Muscle of leg (tissue), 3 donors: ENCODE measurements at regions not wholly inside any gene's neighbourhood (a gene's known extent, or its start where the extent isn't known, plus 50 kb on each side); places are given as distances from the start of the nearest gene placed in this dataset.
"Not testable (repeated sequence)": the region's sequence is repeated elsewhere in the genome, so short reads cannot be mapped to it uniquely, and the experiment has no call there.

Experiments used
- DNase-seq: peaks from one replicate; pipeline ENCODE4 v3.0.0; 2013
- H3K27ac ChIP-seq: one replicate; pipeline ENCODE4 v1.5.1; 2013; ENCODE audit warnings: mild to moderate bottlenecking, low read length, control low read depth
- H3K27me3 ChIP-seq: one replicate; pipeline ENCODE4 v1.6.1; 2013; ENCODE audit warnings: low read length; ENCODE audit not compliant: control insufficient read depth, insufficient read depth
- H3K36me3 ChIP-seq: one replicate; pipeline ENCODE4 v1.6.1; 2013; ENCODE audit warnings: low read length; ENCODE audit not compliant: control insufficient read depth, insufficient read depth
- H3K4me1 ChIP-seq: one replicate; pipeline ENCODE4 v1.6.1; 2013; ENCODE audit warnings: low read length; ENCODE audit not compliant: control insufficient read depth, insufficient read depth
- H3K4me3 ChIP-seq: one replicate; pipeline ENCODE4 v1.5.1; 2013; ENCODE audit warnings: low read length, control low read depth
- H3K9me3 ChIP-seq: replicated peaks from 2 replicates; pipeline ENCODE4 v1.6.1; 2013; ENCODE audit warnings: low read depth, low read length; ENCODE audit not compliant: control insufficient read depth
- WGBS: methylation state at CpG from one replicate; pipeline ENCODE4 v1.1.5; 2013; ENCODE audit warnings: missing lambda C conversion rate; ENCODE audit not compliant: insufficient coverage; 5-methylcytosine and 5-hydroxymethylcytosine counted together

GRCh38 chr16:60989592-60989991, 1046.6 kb downstream of the CDH8 start:
- Histone ChIP-seq H3K27ac (no peak overlapping the region), H3K4me3 (no peak overlapping the region), H3K27me3 (no peaks in the 10 kb centered on the region), H3K4me1 (no peaks in the 10 kb centered on the region), H3K36me3 (no peaks in the 10 kb centered on the region), H3K9me3 (peaks cover 13% of the 10 kb centered on the region)
- no peak for DNase-seq
- WGBS: no CpG with 5 or more reads among the region's 5 CpGs

- Histone ChIP-seq H3K9me3 (peaks cover 10% of the 10 kb centered on the region), H3K27me3 (no peaks in the 10 kb centered on the region), H3K4me3 (no peak overlapping the region), H3K4me1 (no peaks in the 10 kb centered on the region), H3K36me3 (no peaks in the 10 kb centered on the region), H3K27ac (no peak overlapping the region)
- WGBS: 74% methylated on average over 2 of the region's 2 CpGs
- no peak for DNase-seq
Measured at GRCh38 chr16:60979119-60979518, 1057.1 kb downstream of the CDH8 start.

- 60% methylated on average over 1 of the region's 5 CpGs for WGBS
- DNase-seq: no peak
- no peaks in the 10 kb centered on the region for H3K4me1 ChIP-seq
- no peaks in the 10 kb centered on the region for H3K36me3 ChIP-seq
- H3K9me3 ChIP-seq: peaks cover 4% of the 10 kb centered on the region
- no peak overlapping the region for H3K4me3 ChIP-seq
- H3K27me3 ChIP-seq: no peaks in the 10 kb centered on the region
- H3K27ac ChIP-seq: no peak overlapping the region
Measured at GRCh38 chr16:60949800-60950199, 1086.4 kb downstream of the CDH8 start.

- no peak overlapping the region for H3K4me3 ChIP-seq
- H3K9me3 ChIP-seq: peaks cover 2% of the 10 kb centered on the region
- H3K27me3 ChIP-seq: no peaks in the 10 kb centered on the region
- DNase-seq: peak; percentile 33
- no peaks in the 10 kb centered on the region for H3K36me3 ChIP-seq
- H3K4me1 ChIP-seq: no peaks in the 10 kb centered on the region
- no peak overlapping the region for H3K27ac ChIP-seq
- no CpG with 5 or more reads among the region's 2 CpGs for WGBS
Measured at GRCh38 chr16:60945225-60945624, 1091.0 kb downstream of the CDH8 start.

- not testable (repeated sequence) for H3K4me3 ChIP-seq, H3K9me3 ChIP-seq, H3K4me1 ChIP-seq, DNase-seq, H3K27ac ChIP-seq, H3K27me3 ChIP-seq, H3K36me3 ChIP-seq
- 88% methylated on average over 7 of the region's 10 CpGs for WGBS
Measured at GRCh38 chr16:60936189-60936588, 1100.0 kb downstream of the CDH8 start.

- Histone ChIP-seq H3K27me3 (no peaks in the 10 kb centered on the region), H3K9me3 (peaks cover 2% of the 10 kb centered on the region), H3K36me3 (no peaks in the 10 kb centered on the region), H3K4me1 (no peaks in the 10 kb centered on the region), H3K27ac (no peak overlapping the region), H3K4me3 (no peak overlapping the region)
- WGBS: 86% methylated on average over 1 of the region's 3 CpGs
- DNase-seq: no peak
Measured at GRCh38 chr16:60932600-60932999, 1103.6 kb downstream of the CDH8 start.

- H3K4me3 ChIP-seq: no peak overlapping the region
- H3K27ac ChIP-seq: no peak overlapping the region
- H3K27me3 ChIP-seq: no peaks in the 10 kb centered on the region
- H3K4me1 ChIP-seq: no peaks in the 10 kb centered on the region
- no peak for DNase-seq
- peaks cover 2% of the 10 kb centered on the region for H3K9me3 ChIP-seq
- 56% methylated on average over 3 of the region's 5 CpGs for WGBS
- no peaks in the 10 kb centered on the region for H3K36me3 ChIP-seq
Measured at GRCh38 chr16:60930291-60930690, 1105.9 kb downstream of the CDH8 start.

GRCh38 chr16:60922920-60923319, 1113.3 kb downstream of the CDH8 start:
- no peak for DNase-seq
- Histone ChIP-seq H3K27ac (no peak overlapping the region), H3K27me3 (no peaks in the 10 kb centered on the region), H3K36me3 (no peaks in the 10 kb centered on the region), H3K4me3 (no peak overlapping the region), H3K4me1 (no peaks in the 10 kb centered on the region), H3K9me3 (no peaks in the 10 kb centered on the region)
- WGBS: no CpG with 5 or more reads among the region's 2 CpGs

- H3K9me3 ChIP-seq: no peaks in the 10 kb centered on the region
- no peak overlapping the region for H3K4me3 ChIP-seq
- DNase-seq: no peak
- H3K36me3 ChIP-seq: no peaks in the 10 kb centered on the region
- H3K4me1 ChIP-seq: no peaks in the 10 kb centered on the region
- H3K27me3 ChIP-seq: no peaks in the 10 kb centered on the region
- H3K27ac ChIP-seq: no peak overlapping the region
- no CpG with 5 or more reads among the region's 3 CpGs for WGBS
Measured at GRCh38 chr16:60914334-60914733, 1121.9 kb downstream of the CDH8 start.

- H3K9me3 ChIP-seq: no peaks in the 10 kb centered on the region
- no CpG with 5 or more reads among the region's 4 CpGs for WGBS
- H3K27me3 ChIP-seq: no peaks in the 10 kb centered on the region
- no peak for DNase-seq
- no peak overlapping the region for H3K27ac ChIP-seq
- H3K36me3 ChIP-seq: no peaks in the 10 kb centered on the region
- H3K4me3 ChIP-seq: no peak overlapping the region
- no peaks in the 10 kb centered on the region for H3K4me1 ChIP-seq
Measured at GRCh38 chr16:60907645-60908044, 1128.6 kb downstream of the CDH8 start.

GRCh38 chr16:60905811-60906210, 1130.4 kb downstream of the CDH8 start:
- no peak for DNase-seq
- no peaks in the 10 kb centered on the region for H3K9me3 ChIP-seq
- no peaks in the 10 kb centered on the region for H3K36me3 ChIP-seq
- H3K4me3 ChIP-seq: no peak overlapping the region
- no CpG with 5 or more reads among the region's 4 CpGs for WGBS
- H3K27ac ChIP-seq: no peak overlapping the region
- no peaks in the 10 kb centered on the region for H3K27me3 ChIP-seq
- no peaks in the 10 kb centered on the region for H3K4me1 ChIP-seq
